HG03558 (cell line): ENCODE measurements at regions not wholly inside any gene's neighbourhood (a gene's known extent, or its start where the extent isn't known, plus 50 kb on each side); places are given as distances from the start of the nearest gene placed in this dataset.
"Not testable (repeated sequence)": the region's sequence is repeated elsewhere in the genome, so short reads cannot be mapped to it uniquely, and the experiment has no call there.

Experiments used
- ATAC-seq: cut with Tn5 transposase; IDR thresholded peaks from one replicate; pipeline ENCODE4 v1.9.1; 2021; ENCODE audit warnings: moderate number of reproducible peaks; ENCODE audit not compliant: unreplicated experiment; ENCODE audit errors: extremely low read depth

- ATAC-seq = no peak
These were observed 395.1 kb upstream of the SASH1 start for GRCh38 chr6:147947521-147947920.

- no peak for ATAC-seq
These were observed 392.5 kb upstream of the SASH1 start for GRCh38 chr6:147949981-147950622.

- ATAC-seq = no peak
These were observed 392.0 kb upstream of the SASH1 start for GRCh38 chr6:147950623-147950987.

DNA sequence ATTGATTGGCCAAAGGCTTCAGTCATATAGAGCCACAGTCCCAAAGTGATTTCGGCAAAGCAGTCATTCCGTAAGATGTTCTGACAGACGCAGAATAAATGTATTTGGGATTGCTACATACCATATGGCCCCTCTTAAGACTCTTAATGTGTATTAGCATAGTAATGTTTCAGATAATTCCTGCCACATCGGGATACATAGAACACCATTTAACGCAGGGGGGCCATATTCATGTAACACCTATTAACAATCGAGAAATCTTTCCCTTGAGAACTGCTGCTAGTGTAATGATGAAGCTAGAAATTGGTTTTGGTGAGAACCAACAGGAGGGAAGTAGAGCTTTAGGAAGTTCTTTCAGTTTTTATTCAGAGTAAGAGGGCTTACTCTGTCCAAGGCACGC is 390.9 kb upstream of the SASH1 start:
- ATAC-seq = no peak

DNA sequence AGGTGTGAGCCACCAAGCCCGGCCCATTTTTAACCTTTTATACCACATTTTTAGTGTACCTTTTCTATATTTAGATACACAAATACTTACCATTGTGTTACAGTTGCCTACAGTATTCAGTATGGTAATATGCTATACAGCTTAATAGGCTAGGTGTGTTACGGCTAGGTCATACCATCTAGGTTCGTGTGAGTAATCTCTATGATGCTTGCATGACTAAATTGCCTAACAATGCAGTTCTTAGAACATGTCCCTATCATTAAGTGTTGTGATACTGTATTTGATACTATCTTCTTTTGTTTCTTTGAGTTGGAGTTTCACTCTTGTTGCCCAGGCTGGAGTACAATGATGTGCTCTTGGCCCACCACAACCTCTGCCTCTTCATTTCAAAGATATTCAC is 387.7 kb upstream of the SASH1 start:
- no peak for ATAC-seq

DNA sequence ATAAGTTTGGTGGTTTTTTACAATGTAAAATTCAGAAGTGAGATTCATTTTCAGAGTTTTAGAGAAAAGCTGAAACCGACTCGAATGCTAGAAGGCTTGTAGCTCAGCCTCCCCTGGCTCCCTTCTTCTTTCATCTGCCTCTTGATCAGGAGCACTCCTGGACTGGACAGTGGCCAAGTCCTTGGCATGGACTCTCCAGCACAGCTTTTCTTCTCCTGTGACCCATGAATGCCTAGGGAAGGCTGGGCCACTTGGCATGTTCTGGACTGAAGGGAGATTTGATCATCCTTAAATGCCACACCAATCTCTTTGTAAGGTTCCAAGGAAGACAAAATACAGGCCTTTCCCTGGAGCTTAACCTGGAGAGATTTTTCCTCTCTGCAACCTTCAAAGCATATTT is 384.0 kb upstream of the SASH1 start:
- no peak for ATAC-seq

GRCh38 chr6:147961481-147962141 is 381.0 kb upstream of the SASH1 start:
- no peak for ATAC-seq

- not testable (repeated sequence) for ATAC-seq
These were observed 377.2 kb upstream of the SASH1 start for GRCh38 chr6:147965448-147965847.

- no peak for ATAC-seq
These were observed 371.7 kb upstream of the SASH1 start for GRCh38 chr6:147970970-147971369.

DNA sequence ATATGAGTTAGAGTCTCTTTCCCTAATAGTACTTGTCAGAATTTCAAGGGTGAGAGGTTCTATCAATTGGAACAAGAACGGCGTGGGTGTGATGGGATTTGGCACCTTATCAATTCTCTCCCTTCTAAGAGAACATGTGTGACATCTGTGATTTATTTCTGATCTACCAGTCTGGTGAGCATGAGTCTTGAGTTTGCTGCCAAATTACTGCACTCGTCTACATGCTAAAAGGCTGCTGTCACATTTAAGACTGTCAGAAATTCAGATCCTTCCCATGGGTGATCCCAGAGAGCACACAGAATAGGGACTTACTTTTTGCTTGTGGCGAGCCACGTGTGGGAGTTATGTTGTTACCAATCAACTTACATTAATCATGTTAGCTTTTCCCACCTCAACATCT is 370.2 kb upstream of the SASH1 start:
- no peak for ATAC-seq

DNA sequence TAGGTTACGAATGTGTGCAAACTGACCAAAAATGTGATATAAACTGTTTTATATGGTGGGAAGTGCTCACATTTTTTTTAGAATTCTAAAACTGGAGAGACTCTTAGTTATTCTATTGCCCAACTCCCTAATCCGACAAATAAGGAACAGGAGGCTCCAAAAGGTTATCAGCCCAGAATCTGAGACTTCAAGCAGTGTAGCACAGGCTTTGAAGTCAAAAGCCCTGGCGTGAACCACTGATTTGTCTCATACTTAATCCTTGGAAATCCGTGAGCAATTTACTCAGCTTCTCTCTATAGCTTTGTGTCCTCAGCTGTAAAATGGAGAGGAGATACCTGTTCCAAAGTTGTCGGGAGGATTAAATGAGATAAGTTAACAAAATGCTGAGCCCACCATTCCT is 368.8 kb upstream of the SASH1 start:
- ATAC-seq = no peak

DNA sequence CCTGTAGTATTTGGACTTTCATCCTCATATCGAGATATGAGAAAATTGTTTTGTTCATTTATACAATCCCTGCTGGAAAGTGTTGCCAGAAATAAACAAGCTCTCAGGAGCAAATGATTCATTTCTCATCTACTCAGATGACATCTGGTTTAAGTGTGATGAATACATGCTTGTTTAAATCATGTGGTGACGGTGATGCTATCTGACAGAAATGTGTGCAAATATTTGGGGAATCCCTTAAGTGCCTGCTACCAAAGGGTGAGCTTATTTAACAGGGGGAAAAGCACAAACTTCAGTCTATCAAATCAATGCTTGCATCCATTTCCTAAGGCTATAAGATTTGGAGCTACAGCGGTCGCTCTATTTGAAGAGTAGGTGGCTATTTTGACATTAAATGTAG is 368.3 kb upstream of the SASH1 start:
- no peak for ATAC-seq

GRCh38 chr6:147977851-147978465 is 364.7 kb upstream of the SASH1 start:
- no peak for ATAC-seq

- ATAC-seq = no peak
These were observed 362.7 kb upstream of the SASH1 start for GRCh38 chr6:147979966-147980365.

GRCh38 chr6:147983581-147984366 is 358.9 kb upstream of the SASH1 start:
- ATAC-seq = no peak

GRCh38 chr6:147986846-147987245 is 355.8 kb upstream of the SASH1 start:
- no peak for ATAC-seq

DNA sequence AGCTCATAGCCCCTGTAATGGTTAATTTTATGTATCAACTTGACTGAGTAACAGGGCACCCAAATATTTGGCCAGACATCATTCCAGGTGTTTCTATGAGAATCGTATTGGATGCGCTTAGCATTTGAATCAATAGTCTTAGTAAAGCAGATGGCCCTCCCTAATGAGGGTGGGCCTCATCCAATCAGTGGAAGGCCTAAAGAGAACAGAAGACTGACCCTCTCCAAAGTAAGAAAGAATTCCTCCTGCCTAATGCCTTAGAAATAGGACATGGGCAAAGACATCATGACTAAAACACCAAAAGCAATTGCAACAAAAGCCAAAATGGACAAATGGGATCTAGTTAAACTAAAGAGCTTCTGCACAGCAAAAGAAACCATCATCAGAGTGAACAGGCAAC is 352.5 kb upstream of the SASH1 start:
- no peak for ATAC-seq

- no peak for ATAC-seq
These were observed 350.7 kb upstream of the SASH1 start for GRCh38 chr6:147991961-147992360.

GRCh38 chr6:147999001-147999540 is 343.6 kb upstream of the SASH1 start:
- no peak for ATAC-seq

DNA sequence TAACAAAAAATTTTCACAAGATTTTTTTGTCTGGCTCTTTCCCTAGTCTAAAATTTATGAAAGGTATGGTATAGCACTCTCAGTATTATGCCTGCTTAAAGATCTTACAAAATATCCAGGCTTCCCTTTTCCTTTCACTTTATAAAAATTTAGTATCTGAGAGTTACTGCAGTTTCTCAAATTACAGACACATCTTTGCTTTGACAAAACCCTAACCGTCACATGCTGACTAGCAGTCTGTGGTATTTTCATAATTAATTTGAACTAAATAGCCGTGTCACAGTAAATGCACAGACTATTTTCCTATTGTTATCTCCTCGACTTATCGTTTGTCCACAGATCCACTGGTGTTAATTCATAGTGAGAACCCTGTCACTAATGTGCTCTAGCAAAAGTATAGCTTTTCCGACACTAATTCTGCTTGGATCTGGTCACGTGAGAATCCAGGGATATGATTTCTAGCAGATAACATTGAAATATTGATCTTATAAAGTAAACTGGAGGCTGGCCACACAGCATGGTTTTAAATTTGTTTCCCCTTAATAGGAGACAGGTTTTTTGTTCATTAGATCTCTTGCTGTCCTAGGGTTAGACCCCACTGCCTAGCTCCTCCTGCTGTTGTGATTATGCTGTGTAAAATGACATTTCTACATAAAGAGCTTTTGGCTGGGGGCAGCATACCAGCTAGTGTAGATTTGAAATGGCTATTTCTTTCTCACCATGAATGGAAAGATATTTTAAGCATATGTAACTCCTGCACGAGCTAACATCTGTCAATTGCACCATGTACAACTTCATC is 340.6 kb upstream of the SASH1 start:
- ATAC-seq = no peak
